Common myeloid progenitor, CD34-positive (primary cell): ENCODE measurements at regions not wholly inside any gene's neighbourhood (a gene's known extent, or its start where the extent isn't known, plus 50 kb on each side); places are given as distances from the start of the nearest gene placed in this dataset.

Experiments used
- CTCF ChIA-PET: fragments of 350-600 bp; sonication (Branson Sonifier 250); formaldehyde crosslinking; loops from one replicate; lab custom pipeline; 2021; ENCODE audit warnings: antibody characterized with exemption; lab: Charles Lee
- POLR2A ChIA-PET: fragments of 350-600 bp; sonication (Branson Sonifier 250); formaldehyde crosslinking; loops from one replicate; lab custom pipeline; 2021; ENCODE audit warnings: antibody characterized with exemption; lab: Charles Lee
- DNase-seq, 3 donors: peaks; one replicate each; pipeline versions ENCODE4 v3.0.0 to v3.0.0-alpha.2; 2013
- H3K27ac ChIP-seq, 2 experiments: 1 replicate in 1 of 2; 2 replicates in 1 of 2; pipeline ENCODE4 v1.7.0; 2013; ENCODE audit warnings: inconsistent platforms in 2 of 2, low read length in 2 of 2, mild to moderate bottlenecking in 2 of 2, low read depth in 1 of 2, moderate library complexity in 1 of 2; ENCODE audit not compliant: severe bottlenecking in 2 of 2, insufficient read depth in 1 of 2, poor library complexity in 1 of 2
- H3K27me3 ChIP-seq, 5 experiments: replicated peaks in 2 of 5; 1 replicate in 3 of 5; 2 replicates in 2 of 5; pipeline versions ENCODE4 v1.6.1 to v1.7.0; 2013; ENCODE audit warnings: low read length in 4 of 5, mild to moderate bottlenecking in 2 of 5, moderate library complexity in 2 of 5, inconsistent platforms in 1 of 5; ENCODE audit not compliant: insufficient read depth in 5 of 5, control insufficient read depth in 4 of 5
- H3K36me3 ChIP-seq, 4 experiments: 1 replicate in 2 of 4; 2 replicates in 2 of 4; pipeline versions ENCODE4 v1.6.1 to v1.7.0; 2013; ENCODE audit warnings: low read length in 3 of 4, control low read depth in 1 of 4, mild to moderate bottlenecking in 1 of 4; ENCODE audit not compliant: control insufficient read depth in 4 of 4, insufficient read depth in 4 of 4
- H3K4me1 ChIP-seq, 4 experiments: 1 replicate in 3 of 4; 2 replicates in 1 of 4; pipeline versions ENCODE4 v1.6.1 to v1.7.1; 2013; ENCODE audit warnings: low read length in 3 of 4, mild to moderate bottlenecking in 3 of 4, control low read depth in 1 of 4, inconsistent platforms in 1 of 4, moderate library complexity in 1 of 4; ENCODE audit not compliant: control insufficient read depth in 4 of 4, insufficient read depth in 4 of 4; ENCODE audit errors: control extremely low read depth in 1 of 4
- H3K4me3 ChIP-seq, 7 experiments: 1 replicate in 4 of 7; 2 replicates in 3 of 7; pipeline versions ENCODE4 v1.5.1 to v1.7.0; 2013; ENCODE audit warnings: mild to moderate bottlenecking in 7 of 7, low read length in 6 of 7, moderate library complexity in 6 of 7, inconsistent platforms in 2 of 7, low read depth in 2 of 7, control low read depth in 1 of 7; ENCODE audit not compliant: insufficient read depth in 4 of 7, control insufficient read depth in 1 of 7; ENCODE audit errors: extremely low read depth in 1 of 7
- H3K9me3 ChIP-seq, 5 experiments: 1 replicate in 4 of 5; 2 replicates in 1 of 5; pipeline versions ENCODE4 v1.6.1 to v1.7.1; 2013; ENCODE audit warnings: low read length in 4 of 5, mild to moderate bottlenecking in 2 of 5, inconsistent platforms in 1 of 5, low read depth in 1 of 5, moderate library complexity in 1 of 5; ENCODE audit not compliant: control insufficient read depth in 4 of 5, insufficient read depth in 2 of 5; ENCODE audit errors: control extremely low read depth in 1 of 5
- WGBS: methylation state at CpG from one replicate; pipeline ENCODE4 v1.1.5; 2013; ENCODE audit not compliant: insufficient coverage; 5-methylcytosine and 5-hydroxymethylcytosine counted together

GRCh38 chr1:198440842-198441241 is 99.6 kb downstream of the ATP6V1G3 start:
- no peak for DNase-seq
- no peak overlapping the region for H3K4me3 ChIP-seq
- no peaks in the 10 kb centered on the region for H3K36me3 ChIP-seq
- CTCF ChIA-PET = no interaction called here
- no peak overlapping the region for H3K27ac ChIP-seq
- no peaks in the 10 kb centered on the region for H3K4me1 ChIP-seq
- 98% methylated on average over 5 of the region's 6 CpGs for WGBS
- POLR2A ChIA-PET = no interaction called here
- no peaks in the 10 kb centered on the region for H3K27me3 ChIP-seq
- H3K9me3 ChIP-seq = no peaks in the 10 kb centered on the region

GRCh38 chr1:198437332-198437731 is 103.1 kb downstream of the ATP6V1G3 start:
- H3K27me3 ChIP-seq = no peaks in the 10 kb centered on the region
- no peaks in the 10 kb centered on the region for H3K36me3 ChIP-seq
- CTCF ChIA-PET = no interaction called here
- no peak overlapping the region for H3K4me3 ChIP-seq
- H3K27ac ChIP-seq = no peak overlapping the region
- H3K4me1 ChIP-seq = no peaks in the 10 kb centered on the region
- peaks cover 0 to 2% (median 0%) of the 10 kb centered on the region in 5 experiments for H3K9me3 ChIP-seq
- no CpG with 5 or more reads among the region's 2 CpGs for WGBS
- DNase-seq = no peak
- POLR2A ChIA-PET = no interaction called here

GRCh38 chr1:198436276-198436675 is 104.2 kb downstream of the ATP6V1G3 start:
- ChIA-PET POLR2A (no interaction called here), CTCF (no interaction called here)
- Histone ChIP-seq H3K4me1 (no peaks in the 10 kb centered on the region), H3K4me3 (no peak overlapping the region), H3K27ac (no peak overlapping the region), H3K27me3 (no peaks in the 10 kb centered on the region), H3K36me3 (no peaks in the 10 kb centered on the region), H3K9me3 (peaks cover 0 to 8% (median 0%) of the 10 kb centered on the region in 5 experiments)
- DNase-seq = peak in 2 of 3 donors; percentile 46 to 73

DNA sequence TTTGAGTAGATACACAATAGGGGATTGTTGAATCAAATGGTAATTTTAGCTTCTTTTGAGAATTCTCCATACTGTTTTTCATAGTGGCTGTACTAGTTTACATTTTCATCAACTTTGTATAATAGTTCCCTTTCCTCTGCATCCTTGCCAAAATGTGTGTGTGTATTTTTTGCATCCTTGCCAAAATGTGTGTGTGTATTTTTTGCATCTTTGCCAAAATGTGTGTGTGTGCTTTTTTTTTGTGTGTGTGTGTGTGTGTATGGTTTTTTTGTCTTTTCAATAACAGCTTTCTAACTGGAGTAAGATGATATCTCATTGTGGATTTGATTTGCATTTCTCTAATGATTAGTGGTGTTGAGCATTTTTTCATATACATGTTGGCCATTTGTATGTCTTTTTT is 105.4 kb downstream of the ATP6V1G3 start:
- POLR2A ChIA-PET = no interaction called here
- H3K4me3 ChIP-seq = no peak overlapping the region

GRCh38 chr1:198424441-198424840 is 116.0 kb downstream of the ATP6V1G3 start:
- DNase-seq = no peak
- WGBS = no CpG with 5 or more reads among the region's 2 CpGs
- H3K27me3 ChIP-seq = no peaks in the 10 kb centered on the region
- no peak overlapping the region for H3K4me3 ChIP-seq
- H3K27ac ChIP-seq = no peak overlapping the region
- CTCF ChIA-PET = interaction anchor here (0.7 kb wide), 1 partner anchor 308 kb away, joined by 4 read pairs; no protein-coding TSS in a partner anchor
- POLR2A ChIA-PET = no interaction called here
- no peaks in the 10 kb centered on the region for H3K4me1 ChIP-seq
- peaks cover 0 to 2% (median 0%) of the 10 kb centered on the region in 5 experiments for H3K9me3 ChIP-seq
- no peaks in the 10 kb centered on the region for H3K36me3 ChIP-seq

More for the DNA sequence above, 105.4 kb downstream of the ATP6V1G3 start:
- Histone ChIP-seq H3K9me3 (peaks cover 0 to 8% (median 0%) of the 10 kb centered on the region in 5 experiments), H3K36me3 (no peaks in the 10 kb centered on the region), H3K27ac (no peak overlapping the region), H3K4me1 (no peaks in the 10 kb centered on the region), H3K27me3 (no peaks in the 10 kb centered on the region)
- CTCF ChIA-PET = no interaction called here
- DNase-seq = no peak

GRCh38 chr1:198423673-198424072 is 116.8 kb downstream of the ATP6V1G3 start:
- Histone ChIP-seq H3K4me1 (no peaks in the 10 kb centered on the region), H3K9me3 (no peaks in the 10 kb centered on the region), H3K27me3 (no peaks in the 10 kb centered on the region), H3K36me3 (no peaks in the 10 kb centered on the region), H3K4me3 (no peak overlapping the region), H3K27ac (no peak overlapping the region)
- ChIA-PET CTCF (no interaction called here), POLR2A (no interaction called here)
- WGBS = 92% methylated on average over 1 of the region's 1 CpG
- DNase-seq = no peak

DNA sequence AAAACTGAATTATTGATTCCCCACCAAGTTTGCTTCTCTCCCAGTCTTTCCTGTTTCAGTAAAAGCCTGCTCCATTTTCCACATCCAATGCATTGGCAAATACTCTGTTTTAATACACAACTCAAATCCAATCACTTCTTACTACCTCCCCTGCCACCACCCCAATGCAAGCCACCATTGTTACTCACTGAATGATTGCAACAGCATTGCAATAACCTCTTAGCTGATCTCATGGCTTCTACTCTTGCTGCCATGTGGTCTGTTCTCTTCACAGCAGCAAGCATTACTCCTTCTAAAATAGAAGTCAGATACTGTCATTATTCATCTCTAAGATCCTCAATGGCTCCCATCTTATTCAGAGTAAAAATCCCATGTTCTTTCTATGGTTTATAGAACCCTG is 123.4 kb downstream of the ATP6V1G3 start:
- POLR2A ChIA-PET = no interaction called here
- no peaks in the 10 kb centered on the region for H3K36me3 ChIP-seq

More for the DNA sequence above, 123.4 kb downstream of the ATP6V1G3 start:
- H3K9me3 ChIP-seq = no peaks in the 10 kb centered on the region
- no peak overlapping the region for H3K4me3 ChIP-seq
- CTCF ChIA-PET = no interaction called here
- no peak overlapping the region for H3K27ac ChIP-seq
- no peak for DNase-seq
- H3K27me3 ChIP-seq = no peaks in the 10 kb centered on the region
- no peaks in the 10 kb centered on the region for H3K4me1 ChIP-seq
